Astrocyte (in vitro differentiated cells and primary cell): ENCODE measurements at regions not wholly inside any gene's neighbourhood (a gene's known extent, or its start where the extent isn't known, plus 50 kb on each side); places are given as distances from the start of the nearest gene placed in this dataset.

ENCODE experiments used
- DNase-seq: peaks from one replicate; pipeline ENCODE4 v3.0.0-alpha.2; 2010; ENCODE audit warnings: low read depth
- FAIRE-seq: peaks from 2 replicates; lab custom pipeline; 2011; peaks lifted over from hg19 to GRCh38; lab: Jason Lieb, UNC
- H2AFZ ChIP-seq: 2 replicates; pipeline ENCODE4 v1.6.0; 2012; ENCODE audit warnings: low read depth, low read length, inconsistent platforms
- H3K27ac ChIP-seq: 2 replicates; pipeline ENCODE4 v1.5.1; 2011; ENCODE audit warnings: low read depth, low read length, inconsistent platforms
- H3K27me3 ChIP-seq: 2 replicates; pipeline ENCODE4 v1.6.0; 2011; ENCODE audit warnings: low read length, inconsistent platforms; ENCODE audit not compliant: insufficient read depth
- H3K36me3 ChIP-seq: 2 replicates; pipeline ENCODE4 v1.5.1; 2011; ENCODE audit warnings: low read length, inconsistent platforms; ENCODE audit not compliant: insufficient read depth
- H3K4me1 ChIP-seq: 2 replicates; pipeline ENCODE4 v1.5.1; 2011; ENCODE audit warnings: low read length, inconsistent platforms; ENCODE audit not compliant: insufficient read depth
- H3K4me2 ChIP-seq: 2 replicates; pipeline ENCODE4 v1.6.0; 2012; ENCODE audit warnings: low read length, inconsistent platforms
- H3K4me3 ChIP-seq: 2 replicates; pipeline ENCODE4 v1.5.1; 2011; ENCODE audit warnings: low read depth, mild to moderate bottlenecking, low read length, inconsistent platforms; ENCODE audit not compliant: insufficient read depth
- H3K79me2 ChIP-seq: 2 replicates; pipeline ENCODE4 v1.6.0; 2012; ENCODE audit warnings: mild to moderate bottlenecking, low read length, inconsistent platforms; ENCODE audit not compliant: insufficient read depth
- H3K9ac ChIP-seq: 2 replicates; pipeline ENCODE4 v1.6.0; 2012; ENCODE audit warnings: mild to moderate bottlenecking, low read length, inconsistent platforms
- H3K9me3 ChIP-seq: 2 replicates; pipeline ENCODE4 v1.5.1; 2012; ENCODE audit warnings: low read depth, mild to moderate bottlenecking, low read length, inconsistent platforms; ENCODE audit not compliant: insufficient read depth
- H4K20me1 ChIP-seq: 2 replicates; pipeline ENCODE4 v1.6.0; 2012; ENCODE audit warnings: low read length, inconsistent platforms; ENCODE audit not compliant: insufficient read depth
- H3K27ac Mint-ChIP-seq: one replicate; pipeline ENCODE4 v1.8.0; 2021; ENCODE audit warnings: mild to moderate bottlenecking, mixed read lengths; ENCODE audit not compliant: unreplicated experiment
- H3K27me3 Mint-ChIP-seq: one replicate; pipeline ENCODE4 v1.8.0; 2021; ENCODE audit warnings: low read depth, mixed read lengths; ENCODE audit not compliant: unreplicated experiment
- H3K36me3 Mint-ChIP-seq: one replicate; pipeline ENCODE4 v1.8.0; 2021; ENCODE audit warnings: low read depth, mixed read lengths; ENCODE audit not compliant: unreplicated experiment
- H3K4me1 Mint-ChIP-seq: one replicate; pipeline ENCODE4 v1.8.0; 2021; ENCODE audit warnings: low read depth, mixed read lengths; ENCODE audit not compliant: unreplicated experiment
- H3K4me3 Mint-ChIP-seq: one replicate; pipeline ENCODE4 v1.8.0; 2021; ENCODE audit warnings: mild to moderate bottlenecking, moderate library complexity, mixed read lengths; ENCODE audit not compliant: unreplicated experiment
- H3K9me3 Mint-ChIP-seq: one replicate; pipeline ENCODE4 v1.8.0; 2021; ENCODE audit warnings: mild to moderate bottlenecking, mixed read lengths; ENCODE audit not compliant: unreplicated experiment
- CTCF ChIP-seq: IDR thresholded peaks from 2 replicates; pipeline ENCODE4 v1.5.1; 2011; ENCODE audit warnings: low read depth, mild to moderate bottlenecking, inconsistent platforms, low read length, moderate library complexity; ENCODE audit not compliant: insufficient read depth
- EZH2 ChIP-seq: IDR thresholded peaks from 2 replicates; pipeline ENCODE4 v1.6.1; 2012; ENCODE audit warnings: mild to moderate bottlenecking, low read length, inconsistent platforms; ENCODE audit not compliant: insufficient read depth

GRCh38 chr1:91200675-91201074 is 178.8 kb upstream of the ZNF644 start:
- peaks cover 2% of the 10 kb centered on the region for H3K9me3 ChIP-seq
- no peak overlapping the region for H3K4me2 ChIP-seq
- H3K9me3 Mint-ChIP-seq = no peaks in the 10 kb centered on the region
- H2AFZ ChIP-seq = no peak overlapping the region
- TF ChIP-seq CTCF = no peak
- TF ChIP-seq EZH2 = no peak
- no peaks in the 10 kb centered on the region for H4K20me1 ChIP-seq
- H3K4me1 Mint-ChIP-seq = no peaks in the 10 kb centered on the region
- DNase-seq = no peak
- no peak overlapping the region for H3K27ac Mint-ChIP-seq
- no peak for FAIRE-seq
- peaks cover 2% of the 10 kb centered on the region for H3K27me3 ChIP-seq
- H3K4me3 Mint-ChIP-seq = no peak overlapping the region
- no peaks in the 10 kb centered on the region for H3K36me3 Mint-ChIP-seq
- no peak overlapping the region for H3K4me3 ChIP-seq
- H3K79me2 ChIP-seq = no peaks in the 10 kb centered on the region
- no peak overlapping the region for H3K9ac ChIP-seq
- H3K27me3 Mint-ChIP-seq = no peaks in the 10 kb centered on the region
- no peaks in the 10 kb centered on the region for H3K4me1 ChIP-seq
- H3K27ac ChIP-seq = no peak overlapping the region
- no peaks in the 10 kb centered on the region for H3K36me3 ChIP-seq

GRCh38 chr1:91199988-91200387 is 178.2 kb upstream of the ZNF644 start:
- no peaks in the 10 kb centered on the region for H3K4me1 Mint-ChIP-seq
- no peaks in the 10 kb centered on the region for H3K36me3 ChIP-seq
- no peak overlapping the region for H3K4me3 Mint-ChIP-seq
- no peaks in the 10 kb centered on the region for H4K20me1 ChIP-seq
- H3K79me2 ChIP-seq = no peaks in the 10 kb centered on the region
- H3K4me3 ChIP-seq = no peak overlapping the region
- no peak for TF ChIP-seq EZH2
- TF ChIP-seq CTCF = no peak
- H3K9me3 Mint-ChIP-seq = no peaks in the 10 kb centered on the region
- DNase-seq (no peak), FAIRE-seq (no peak)
- H3K36me3 Mint-ChIP-seq = no peaks in the 10 kb centered on the region
- H3K27ac ChIP-seq = no peak overlapping the region
- no peaks in the 10 kb centered on the region for H3K27me3 Mint-ChIP-seq
- peaks cover 2% of the 10 kb centered on the region for H3K27me3 ChIP-seq
- H3K4me1 ChIP-seq = no peaks in the 10 kb centered on the region
- H3K9ac ChIP-seq = no peak overlapping the region
- no peak overlapping the region for H3K27ac Mint-ChIP-seq
- no peak overlapping the region for H3K4me2 ChIP-seq
- peaks cover 2% of the 10 kb centered on the region for H3K9me3 ChIP-seq
- no peak overlapping the region for H2AFZ ChIP-seq

GRCh38 chr1:91190996-91191395 is 169.2 kb upstream of the ZNF644 start:
- TF ChIP-seq CTCF (no peak), EZH2 (no peak)
- H3K9me3 ChIP-seq = no peaks in the 10 kb centered on the region
- FAIRE-seq = no peak
- H3K27me3 Mint-ChIP-seq = no peaks in the 10 kb centered on the region
- H3K79me2 ChIP-seq = no peaks in the 10 kb centered on the region
- H3K27me3 ChIP-seq = no peaks in the 10 kb centered on the region
- no peak overlapping the region for H3K4me3 ChIP-seq
- H3K27ac Mint-ChIP-seq = no peak overlapping the region
- DNase-seq = no peak
- H3K36me3 Mint-ChIP-seq = no peaks in the 10 kb centered on the region
- H3K36me3 ChIP-seq = no peaks in the 10 kb centered on the region
- H2AFZ ChIP-seq = no peak overlapping the region
- no peaks in the 10 kb centered on the region for H3K4me1 ChIP-seq
- no peaks in the 10 kb centered on the region for H3K4me1 Mint-ChIP-seq
- H3K9me3 Mint-ChIP-seq = peaks cover under 1% of the 10 kb centered on the region
- no peak overlapping the region for H3K27ac ChIP-seq
- H3K9ac ChIP-seq = no peak overlapping the region
- H4K20me1 ChIP-seq = no peaks in the 10 kb centered on the region
- H3K4me3 Mint-ChIP-seq = no peak overlapping the region
- no peak overlapping the region for H3K4me2 ChIP-seq
